HG02970 (cell line): ENCODE measurements at regions not wholly inside any gene's neighbourhood (a gene's known extent, or its start where the extent isn't known, plus 50 kb on each side); places are given as distances from the start of the nearest gene placed in this dataset.
"Not testable (repeated sequence)": the region's sequence is repeated elsewhere in the genome, so short reads cannot be mapped to it uniquely, and the experiment has no call there.

ENCODE experiments used
- ATAC-seq: cut with Tn5 transposase; IDR thresholded peaks from one replicate; pipeline ENCODE4 v1.9.1; 2021; ENCODE audit warnings: mild to moderate bottlenecking, moderate library complexity, moderate number of reproducible peaks; ENCODE audit not compliant: unreplicated experiment, low FRiP score

- no peak for ATAC-seq
Observed at GRCh38 chr3:5035113-5035512, 55.9 kb downstream of the BHLHE40 start.

- ATAC-seq: no peak
Observed at GRCh38 chr3:5035692-5036391, 56.6 kb downstream of the BHLHE40 start.

- no peak for ATAC-seq
Observed at GRCh38 chr3:5036392-5036766, 57.1 kb downstream of the BHLHE40 start.

GRCh38 chr3:5036858-5037257, 57.6 kb downstream of the BHLHE40 start:
- ATAC-seq: no peak

GRCh38 chr3:5039585-5039984, 60.3 kb downstream of the BHLHE40 start:
- no peak for ATAC-seq

- ATAC-seq: no peak
Observed at GRCh38 chr3:5041315-5041714, 62.1 kb downstream of the BHLHE40 start.

DNA sequence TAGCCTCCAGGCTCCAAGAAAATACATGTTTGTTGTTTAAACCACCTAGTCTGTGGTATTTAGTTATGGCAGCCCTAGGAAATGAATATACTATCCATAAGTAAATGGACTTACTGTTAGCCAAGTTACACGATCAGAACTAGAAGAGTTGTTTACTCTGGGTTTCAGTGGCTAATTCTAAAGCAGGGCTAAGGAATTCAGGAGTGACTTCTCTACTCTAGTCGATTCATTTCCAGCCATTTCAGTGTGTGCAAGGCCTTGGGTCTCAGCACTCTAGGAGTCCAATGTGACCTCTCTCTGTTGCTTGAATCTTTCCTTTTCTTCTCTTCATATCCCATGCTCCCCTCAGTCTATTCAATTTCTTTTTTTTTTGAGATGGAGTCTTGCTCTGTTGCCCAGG, 66.7 kb downstream of the BHLHE40 start:
- ATAC-seq: no peak

DNA sequence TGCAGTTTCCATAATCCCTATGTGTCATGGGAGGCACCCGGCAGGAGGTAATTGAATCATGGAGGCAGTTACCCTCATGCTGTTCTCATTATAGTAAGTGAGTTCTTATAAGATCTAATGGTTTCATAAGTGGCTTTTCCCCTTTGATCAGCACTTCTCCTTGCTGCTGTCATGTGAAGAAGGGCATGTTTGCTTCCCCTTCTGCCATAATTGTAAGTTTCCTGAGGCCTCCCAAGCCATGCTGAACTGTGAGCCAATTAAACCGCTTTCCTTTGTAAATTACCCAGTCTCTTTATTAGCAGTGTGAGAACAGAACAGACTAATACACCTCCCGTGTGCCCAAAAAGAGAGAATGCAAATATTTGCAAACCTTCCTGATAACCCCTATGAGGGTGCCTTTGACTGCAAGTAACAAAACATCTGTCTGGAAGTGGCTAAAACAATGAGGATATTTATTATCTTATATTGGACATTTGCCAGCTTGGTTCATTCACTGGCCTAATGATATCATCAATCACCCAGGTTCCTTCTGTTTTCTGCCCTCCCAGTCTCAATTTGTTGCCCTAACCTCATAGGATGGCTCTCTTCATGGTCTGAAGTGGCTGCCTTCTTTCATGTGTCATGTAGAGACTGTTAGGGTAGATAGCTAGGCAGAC, 68.7 kb downstream of the BHLHE40 start:
- ATAC-seq: no peak

GRCh38 chr3:5051772-5052171, 70.3 kb upstream of the ARL8B start:
- no peak for ATAC-seq

- ATAC-seq: no peak
Observed at GRCh38 chr3:5052247-5052646, 69.8 kb upstream of the ARL8B start.

DNA sequence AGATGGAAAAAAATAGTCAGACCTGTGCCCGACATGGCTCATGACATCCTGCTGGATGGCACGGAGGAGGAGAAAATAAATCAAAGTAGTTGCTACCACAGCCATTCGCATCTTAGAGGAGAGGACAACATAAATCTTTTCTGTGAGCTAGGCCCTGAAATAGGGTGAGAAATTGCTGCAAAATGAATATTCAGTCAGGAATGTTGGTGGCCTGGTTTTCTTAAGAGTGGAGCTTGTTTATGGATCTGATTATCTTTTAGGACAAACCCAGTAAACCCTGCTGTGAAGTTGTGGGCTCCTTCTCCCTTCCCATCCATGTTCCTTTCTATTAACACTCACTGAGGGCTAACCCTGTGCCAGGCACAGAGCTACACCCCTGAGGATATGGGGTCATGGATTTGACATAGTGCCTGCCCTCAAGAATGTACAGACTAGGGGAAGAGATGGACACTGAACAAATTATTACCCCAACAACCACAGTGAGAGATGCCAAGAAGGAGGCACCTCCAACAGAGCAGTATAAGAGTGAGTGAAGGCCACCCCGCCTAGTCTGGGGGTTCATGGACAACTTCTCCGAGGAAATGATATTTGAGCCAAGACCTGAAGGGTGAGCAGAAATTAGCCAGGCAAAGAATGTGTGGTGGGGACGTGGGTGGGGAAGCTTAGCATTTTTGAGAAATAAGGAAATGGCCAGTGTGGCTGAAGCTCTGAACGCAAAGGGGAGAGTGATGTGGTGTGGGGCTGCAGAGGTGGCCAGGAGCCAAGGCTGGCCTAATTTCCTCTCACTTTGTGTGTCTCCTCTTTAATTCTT, 68.9 kb upstream of the ARL8B start:
- no peak for ATAC-seq

GRCh38 chr3:5054098-5054497, 68.0 kb upstream of the ARL8B start:
- ATAC-seq: no peak

DNA sequence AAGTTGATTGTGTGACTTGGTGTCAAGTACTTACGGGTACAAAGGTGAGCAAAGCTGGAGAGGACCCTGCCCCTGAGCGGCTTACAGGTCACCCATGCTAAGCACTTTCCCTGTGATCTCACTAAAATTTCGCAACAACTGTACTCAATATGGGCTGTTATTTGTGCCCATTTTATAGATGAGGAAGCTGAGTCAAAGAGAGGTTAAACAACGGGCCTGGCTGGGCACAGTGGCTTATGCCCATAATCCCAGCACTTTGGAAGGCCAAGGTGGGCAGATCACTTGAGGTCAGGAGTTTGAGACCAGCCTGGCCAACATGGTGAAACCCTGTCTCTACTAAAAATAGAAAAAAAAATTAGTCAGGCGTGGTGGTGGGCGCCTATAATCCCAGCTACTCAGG, 67.5 kb upstream of the ARL8B start:
- ATAC-seq: not testable (repeated sequence)

DNA sequence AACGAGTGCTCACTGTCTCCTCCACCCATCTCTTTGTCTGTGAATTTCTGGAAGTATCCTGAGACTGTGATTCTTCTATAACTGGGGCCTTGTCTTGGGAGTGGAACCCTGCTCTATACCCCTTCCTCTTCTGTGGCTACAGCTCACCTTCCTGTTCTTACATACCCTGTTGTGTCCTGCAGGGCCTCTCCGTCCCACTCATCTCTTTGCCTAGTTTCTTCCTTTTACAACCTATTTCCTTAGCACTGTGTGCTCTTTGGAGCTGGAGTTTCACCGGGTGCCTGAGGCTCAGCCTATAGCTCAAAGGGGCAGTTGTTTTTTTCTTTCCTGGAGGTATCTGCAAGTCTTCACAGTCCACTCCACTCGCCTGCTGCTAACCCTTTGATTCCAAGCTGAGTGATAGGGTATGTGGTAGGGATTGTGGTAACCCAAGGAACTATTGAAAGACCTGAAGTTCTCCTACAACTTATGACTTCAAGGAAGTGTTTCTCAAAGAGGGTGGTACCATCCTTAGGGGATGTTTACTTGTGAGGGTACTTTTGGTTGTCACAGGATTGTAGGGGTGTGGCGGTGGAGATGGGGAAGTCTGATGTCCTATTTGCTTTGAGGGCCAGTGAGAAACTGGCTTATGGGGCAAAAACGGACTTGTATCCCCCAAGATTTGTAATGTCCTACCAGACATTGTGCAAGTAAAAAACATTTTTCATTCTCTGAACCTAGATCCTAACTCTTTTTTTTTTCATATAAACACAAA, 66.6 kb upstream of the ARL8B start:
- no peak for ATAC-seq

GRCh38 chr3:5056111-5056391, 66.0 kb upstream of the ARL8B start:
- ATAC-seq: no peak

DNA sequence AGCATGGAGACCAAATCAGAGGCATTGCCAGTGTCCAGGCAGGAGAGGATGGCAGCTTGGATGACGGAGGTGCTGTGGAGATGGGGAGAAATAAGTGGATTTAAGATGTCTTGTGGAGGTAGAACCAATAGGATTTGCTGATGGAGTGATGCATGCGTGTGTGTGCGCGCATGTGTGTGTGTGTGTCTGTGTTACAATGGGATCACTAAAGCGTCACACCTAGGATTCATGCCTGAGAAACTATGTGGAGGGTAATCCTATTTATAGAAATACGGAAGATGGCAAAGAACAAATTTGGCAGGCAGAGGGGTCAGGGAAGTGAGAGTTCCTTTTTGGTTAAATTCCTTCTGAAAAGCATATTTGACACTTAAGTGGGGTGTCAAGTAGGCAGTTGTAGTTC, 64.8 kb upstream of the ARL8B start:
- ATAC-seq: no peak

GRCh38 chr3:5057857-5058324, 64.2 kb upstream of the ARL8B start:
- ATAC-seq: peak; percentile 90

GRCh38 chr3:5058471-5058951, 63.6 kb upstream of the ARL8B start:
- no peak for ATAC-seq

GRCh38 chr3:5059782-5060181, 62.3 kb upstream of the ARL8B start:
- ATAC-seq: no peak

DNA sequence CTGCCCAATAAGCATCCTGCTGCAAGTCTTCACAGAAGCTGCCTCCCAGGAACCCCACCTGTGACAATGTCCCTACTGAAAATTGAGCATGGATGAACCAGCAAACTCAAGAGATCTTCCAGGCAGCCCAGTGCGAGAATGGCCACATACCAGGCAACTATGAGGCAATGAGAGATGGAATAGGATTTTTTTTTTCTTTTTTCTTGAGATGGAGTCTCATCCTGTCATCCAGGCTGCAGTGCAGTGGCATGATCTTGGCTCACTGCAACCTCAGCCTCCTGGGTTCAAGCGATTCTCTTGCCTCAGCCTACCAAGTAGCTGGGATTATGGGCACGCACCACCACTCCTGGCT, 60.9 kb upstream of the ARL8B start:
- no peak for ATAC-seq

GRCh38 chr3:5063724-5064123, 58.4 kb upstream of the ARL8B start:
- ATAC-seq: no peak
